GM21381 (cell line): ENCODE measurements at regions not wholly inside any gene's neighbourhood (a gene's known extent, or its start where the extent isn't known, plus 50 kb on each side); places are given as distances from the start of the nearest gene placed in this dataset.
"Not testable (repeated sequence)": the region's sequence is repeated elsewhere in the genome, so short reads cannot be mapped to it uniquely, and the experiment has no call there.

Experiments used
- ATAC-seq: cut with Tn5 transposase; IDR thresholded peaks from one replicate; pipeline ENCODE4 v1.9.1; 2021; ENCODE audit warnings: mild to moderate bottlenecking, moderate library complexity; ENCODE audit not compliant: unreplicated experiment

- ATAC-seq, result not testable (repeated sequence)
Measured at GRCh38 chr20:30895354-30895711, 362.1 kb upstream of the DEFB115 start.

GRCh38 chr20:30899370-30900079, 357.9 kb upstream of the DEFB115 start:
- ATAC-seq, result not testable (repeated sequence)

GRCh38 chr20:30900080-30900719, 357.3 kb upstream of the DEFB115 start:
- ATAC-seq, result not testable (repeated sequence)

GRCh38 chr20:30905231-30905630, 352.2 kb upstream of the DEFB115 start:
- ATAC-seq, result not testable (repeated sequence)

GRCh38 chr20:30910937-30911725, 346.3 kb upstream of the DEFB115 start:
- no peak for ATAC-seq

- not testable (repeated sequence) for ATAC-seq
Measured at GRCh38 chr20:30911832-30912660, 345.4 kb upstream of the DEFB115 start.

GRCh38 chr20:30912661-30913026, 344.8 kb upstream of the DEFB115 start:
- not testable (repeated sequence) for ATAC-seq

- ATAC-seq, result not testable (repeated sequence)
Measured at GRCh38 chr20:30916404-30916803, 341.1 kb upstream of the DEFB115 start.

GRCh38 chr20:30919514-30920188, 337.8 kb upstream of the DEFB115 start:
- no peak for ATAC-seq

GRCh38 chr20:30921286-30922071, 336.0 kb upstream of the DEFB115 start:
- ATAC-seq, result no peak

GRCh38 chr20:30922129-30922528, 335.3 kb upstream of the DEFB115 start:
- no peak for ATAC-seq

- ATAC-seq, result no peak
Measured at GRCh38 chr20:30937790-30938189, 319.7 kb upstream of the DEFB115 start.

- ATAC-seq, result no peak
Measured at GRCh38 chr20:30949761-30950160, 307.7 kb upstream of the DEFB115 start.

- ATAC-seq, result not testable (repeated sequence)
Measured at GRCh38 chr20:30951088-30951487, 306.4 kb upstream of the DEFB115 start.

- ATAC-seq, result not testable (repeated sequence)
Measured at GRCh38 chr20:30956649-30957048, 300.8 kb upstream of the DEFB115 start.

- ATAC-seq, result not testable (repeated sequence)
Measured at GRCh38 chr20:30959208-30959607, 298.3 kb upstream of the DEFB115 start.

GRCh38 chr20:30963591-30963990, 293.9 kb upstream of the DEFB115 start:
- no peak for ATAC-seq

GRCh38 chr20:30975859-30976258, 281.6 kb upstream of the DEFB115 start:
- ATAC-seq, result not testable (repeated sequence)

GRCh38 chr20:30985386-30985785, 272.1 kb upstream of the DEFB115 start:
- ATAC-seq, result no peak
